Fibroblast of upper back skin (primary cell): ENCODE measurements at regions not wholly inside any gene's neighbourhood (a gene's known extent, or its start where the extent isn't known, plus 50 kb on each side); places are given as distances from the start of the nearest gene placed in this dataset.
A peak's percentile ranks its signal among the peaks of the same experiment; 100 is the strongest.
"Not testable (repeated sequence)": the region's sequence is repeated elsewhere in the genome, so short reads cannot be mapped to it uniquely, and the experiment has no call there.

Experiments used
- DNase-seq: peaks from one replicate; pipeline ENCODE4 v3.0.0-alpha.2; 2013

- no peak for DNase-seq
Observed at GRCh38 chr9:110068212-110068611, 139.7 kb downstream of the C9orf152 start.

DNA sequence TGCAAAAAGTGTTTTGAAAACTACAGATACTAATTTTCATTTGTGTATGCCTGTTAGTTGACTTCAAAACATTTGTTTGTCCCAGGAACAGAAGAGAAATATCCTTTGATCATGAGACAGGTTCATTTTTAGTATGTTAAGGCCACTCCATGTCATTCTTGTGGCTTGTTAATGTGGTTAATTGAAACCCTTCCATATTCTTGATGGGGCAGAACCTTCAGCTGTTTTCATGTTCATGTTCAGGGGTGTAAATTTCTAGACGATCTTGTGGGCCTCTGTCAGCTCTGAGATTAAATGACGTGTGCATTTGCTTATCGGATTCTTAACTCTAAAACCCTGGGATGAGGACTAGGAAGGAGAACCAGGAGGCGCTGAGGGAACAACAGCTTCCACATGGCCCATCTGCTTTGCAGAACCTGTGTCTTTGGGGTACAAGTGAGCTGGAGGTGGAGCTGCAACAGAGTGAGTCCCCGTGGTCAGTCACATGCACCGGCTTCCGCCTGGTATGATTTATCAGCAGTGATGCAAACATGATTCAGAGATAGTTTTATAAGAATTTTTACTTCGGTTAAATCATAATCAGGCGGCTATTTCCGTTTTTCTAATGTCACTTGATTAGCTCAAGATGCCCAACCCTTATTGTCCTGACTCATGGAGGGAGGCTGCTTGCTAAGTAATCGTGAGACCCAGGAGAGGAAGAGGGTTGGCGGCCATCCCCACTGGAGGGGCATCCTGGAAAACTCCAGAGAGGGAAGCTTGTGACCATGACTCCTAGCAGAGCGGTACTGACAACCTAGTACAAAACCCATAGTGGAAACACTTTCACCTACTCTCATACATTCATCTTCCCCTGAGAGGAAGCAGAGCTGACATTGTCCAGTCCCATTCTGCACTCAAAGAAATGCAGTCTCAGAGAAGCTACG lies 138.4 kb downstream of the C9orf152 start:
- DNase-seq, result peak; percentile 90

DNA sequence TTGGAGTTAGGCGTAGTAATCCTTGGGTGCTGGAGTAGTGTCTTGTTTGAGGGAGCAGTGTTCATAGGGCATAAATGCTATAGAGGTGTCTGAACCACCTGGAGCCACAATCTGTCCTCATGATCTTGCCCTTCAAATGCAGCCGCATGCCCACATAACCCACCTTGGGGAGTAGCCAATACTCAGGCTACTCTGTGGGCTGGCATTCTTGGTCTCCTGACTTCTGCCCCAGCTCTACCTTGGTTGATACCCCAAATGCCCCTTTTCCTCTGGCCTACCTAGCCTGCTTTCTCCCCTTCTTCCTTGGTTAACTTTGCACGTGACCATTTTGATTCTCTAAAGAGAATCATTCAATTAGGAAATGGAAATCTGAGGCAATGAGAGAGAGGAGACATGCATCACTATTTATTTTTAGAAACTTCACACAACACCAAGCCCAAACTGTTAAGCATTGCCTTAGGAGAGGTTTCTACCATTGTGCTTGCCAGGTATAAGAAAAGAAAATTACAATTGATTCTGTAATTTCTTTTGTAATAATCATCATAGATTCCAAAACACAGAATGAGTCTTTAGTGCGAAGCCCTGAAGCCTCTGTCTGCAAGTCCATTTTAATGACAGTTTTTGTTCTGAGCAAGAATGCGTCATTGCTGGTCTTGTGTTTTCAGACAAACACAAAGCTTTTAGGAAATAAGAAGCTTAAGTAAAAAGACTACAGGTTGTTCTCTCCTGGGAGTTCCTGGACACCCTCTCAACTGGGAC lies 135.2 kb downstream of the C9orf152 start:
- DNase-seq, result no peak

DNA sequence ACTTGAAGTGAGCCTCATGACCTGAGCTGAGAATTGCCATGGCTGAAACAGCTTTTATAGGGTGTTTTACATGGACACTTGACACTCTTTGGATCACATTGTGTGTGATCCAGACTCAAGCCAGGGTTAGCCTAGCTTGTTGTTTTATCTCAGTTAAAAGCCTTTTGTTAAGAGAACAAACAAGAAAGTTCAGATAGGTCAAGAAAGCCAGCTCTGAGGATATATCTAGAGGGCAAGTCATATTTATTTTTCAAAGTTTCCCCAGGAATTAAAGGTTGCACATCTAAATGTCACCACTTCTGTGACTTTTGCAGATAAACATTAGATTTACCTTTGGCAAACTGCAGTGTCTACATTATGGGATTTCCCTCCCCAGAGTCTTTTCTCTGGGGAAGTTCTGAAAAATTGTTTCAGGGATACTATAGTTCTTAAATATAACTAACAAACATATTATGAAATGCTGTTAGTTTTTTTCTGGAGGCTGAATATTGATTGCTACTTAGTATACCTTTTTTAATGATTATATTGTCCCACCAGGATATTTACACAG lies 134.5 kb downstream of the C9orf152 start:
- no peak for DNase-seq

DNA sequence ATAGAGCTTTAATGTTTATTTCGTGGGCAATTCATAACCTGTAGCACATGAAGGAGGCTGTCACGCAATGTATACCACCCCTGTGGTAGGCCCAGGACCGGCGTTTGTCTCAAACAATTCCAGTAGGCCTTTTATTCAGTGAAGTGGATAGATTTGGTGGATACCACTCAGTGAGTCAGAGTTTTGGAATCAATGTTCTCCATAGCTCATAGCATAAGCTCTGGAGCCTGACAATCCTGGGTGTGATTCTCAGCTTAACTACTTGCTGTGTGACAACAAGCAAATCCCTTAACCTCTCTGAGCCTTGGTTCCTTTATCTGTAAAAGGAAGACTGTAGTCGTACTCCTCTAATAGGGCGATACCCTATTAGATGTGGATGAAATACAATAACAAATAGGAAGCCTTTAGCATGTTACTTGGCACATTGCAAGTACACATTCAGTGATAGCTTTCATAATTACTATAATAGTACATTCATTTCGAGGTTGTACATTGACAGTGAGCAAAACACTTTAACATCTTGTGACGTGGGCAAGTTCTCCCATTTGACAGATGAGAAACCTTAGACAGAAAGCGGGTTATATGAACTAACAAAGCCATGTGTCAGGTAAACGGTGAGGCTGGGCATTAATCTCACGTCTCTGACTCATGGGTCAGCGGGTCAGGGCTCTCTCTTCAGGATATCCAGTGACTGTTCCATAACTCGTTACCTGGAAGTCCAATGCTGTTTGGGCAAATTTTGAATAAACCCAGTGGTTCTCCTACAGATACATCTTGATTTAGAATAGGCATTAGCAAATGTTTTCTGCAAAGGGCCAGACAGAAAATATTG lies 130.8 kb downstream of the C9orf152 start:
- peak; percentile 76 for DNase-seq

DNA sequence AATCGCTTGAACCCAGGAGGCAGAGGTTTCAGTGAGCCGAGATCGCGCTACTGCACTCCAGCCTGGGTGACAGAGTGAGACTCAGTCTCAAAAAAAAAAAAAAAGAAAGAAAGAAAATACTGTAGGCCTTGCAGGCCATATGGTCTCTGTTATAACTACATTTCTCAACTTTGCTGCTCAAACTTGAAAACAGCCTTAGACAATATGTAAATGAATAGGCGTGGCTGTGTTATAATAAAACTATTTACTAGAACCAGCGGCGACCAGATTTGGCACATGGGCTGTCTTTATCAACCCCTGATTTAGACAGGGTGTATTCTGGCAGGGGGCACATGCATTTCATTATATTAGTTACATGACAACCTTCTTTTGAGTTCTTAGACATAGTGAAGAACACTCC lies 130.0 kb downstream of the C9orf152 start:
- peak; percentile 39 for DNase-seq

DNA sequence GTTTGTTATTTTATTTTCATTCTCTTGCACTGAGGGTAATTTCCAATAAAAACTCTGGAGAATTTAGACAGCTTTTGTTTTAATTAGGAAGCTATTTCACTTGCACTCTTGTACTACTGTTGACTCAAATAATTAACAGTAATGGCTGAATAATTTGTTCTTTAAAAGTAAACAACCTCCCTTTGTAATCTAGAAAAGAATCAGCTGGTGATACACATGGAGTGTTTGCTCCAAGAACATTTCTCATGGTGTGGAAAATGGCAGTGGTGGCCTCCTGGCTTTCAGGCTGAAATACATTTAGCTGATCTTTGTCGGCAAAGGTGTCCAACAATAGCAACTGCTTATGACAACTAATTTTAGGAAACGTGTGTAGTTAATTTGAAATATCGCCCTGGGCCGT lies 129.4 kb downstream of the C9orf152 start:
- DNase-seq, result no peak

GRCh38 chr9:110081395-110081794 lies 126.6 kb downstream of the C9orf152 start:
- DNase-seq, result peak; percentile 43

GRCh38 chr9:110083866-110084265 lies 124.1 kb downstream of the C9orf152 start:
- no peak for DNase-seq

GRCh38 chr9:110086537-110086936 lies 121.4 kb downstream of the C9orf152 start:
- DNase-seq, result no peak

GRCh38 chr9:110087605-110088004 lies 120.4 kb downstream of the C9orf152 start:
- DNase-seq, result no peak

GRCh38 chr9:110088099-110088498 lies 119.9 kb downstream of the C9orf152 start:
- DNase-seq, result no peak

GRCh38 chr9:110089681-110090370 lies 118.1 kb downstream of the C9orf152 start:
- no peak for DNase-seq

- DNase-seq, result no peak
Observed at GRCh38 chr9:110092792-110093191, 115.2 kb downstream of the C9orf152 start.

GRCh38 chr9:110093417-110093816 lies 114.5 kb downstream of the C9orf152 start:
- no peak for DNase-seq

GRCh38 chr9:110093871-110094270 lies 114.1 kb downstream of the C9orf152 start:
- DNase-seq, result no peak

DNA sequence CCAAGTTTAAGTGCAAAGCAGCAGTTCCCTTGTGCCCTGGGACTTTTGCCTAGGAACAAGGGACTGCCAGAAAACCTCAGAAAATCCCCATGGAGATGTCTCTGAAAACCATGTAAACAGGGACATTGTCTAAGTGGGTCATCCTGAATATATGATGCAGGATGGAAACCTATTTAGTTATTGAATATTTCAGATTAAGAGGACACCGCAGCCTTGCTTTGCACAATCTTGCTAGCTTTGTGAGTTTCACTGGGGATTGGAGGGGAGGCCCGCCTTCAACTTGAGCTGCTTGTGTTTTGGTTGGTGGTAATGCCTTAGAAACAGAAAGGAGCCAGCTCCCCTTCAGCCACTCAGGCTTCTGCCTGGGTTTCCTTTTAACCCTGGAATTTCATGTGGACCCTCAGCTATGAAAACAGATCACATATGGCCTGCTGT lies 112.8 kb downstream of the C9orf152 start:
- DNase-seq, result peak; percentile 64

DNA sequence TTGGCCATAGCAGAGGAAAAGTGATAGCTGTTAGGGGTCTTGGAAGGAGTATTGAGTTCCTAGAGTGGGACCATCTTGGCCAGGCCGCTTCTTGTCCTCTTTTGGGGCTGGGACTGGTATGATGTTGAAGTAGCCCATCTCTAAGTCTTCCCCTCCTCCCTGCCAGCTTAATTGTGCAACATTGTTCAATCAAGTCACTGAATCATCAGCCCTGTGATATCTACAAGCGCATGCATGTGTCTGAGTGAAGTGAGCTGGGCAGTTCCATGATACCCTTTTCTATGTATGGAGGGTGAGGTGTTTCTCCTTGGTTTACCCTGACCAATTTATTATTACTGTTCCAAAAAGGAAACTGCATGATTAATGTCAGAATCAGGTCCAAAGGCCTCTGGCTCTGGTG lies 112.2 kb downstream of the C9orf152 start:
- DNase-seq, result peak; percentile 55

GRCh38 chr9:110096674-110097073 lies 111.3 kb downstream of the C9orf152 start:
- DNase-seq, result not testable (repeated sequence)

GRCh38 chr9:110099236-110100095 lies 108.5 kb downstream of the C9orf152 start:
- peak; percentile 92 for DNase-seq
